ENCODE measurements at regions not wholly inside any gene's neighbourhood (a gene's known extent, or its start where the extent isn't known, plus 50 kb on each side); places are given as distances from the start of the nearest gene placed in this dataset.

GRCh38 chr4:18214411-18215055, 193.0 kb upstream of the LCORL start:
- no peak overlapping the region for H3K4me3 ChIP-seq (ENCODE audit: low read depth, low read length)

GRCh38 chr4:18213576-18214198, 192.1 kb upstream of the LCORL start:
- DNase-seq (ENCODE audit: low read depth) = no peak
- no peak overlapping the region for H3K4me3 ChIP-seq (ENCODE audit: low read depth, low read length)
- TF ChIP-seq, protein P1, sequence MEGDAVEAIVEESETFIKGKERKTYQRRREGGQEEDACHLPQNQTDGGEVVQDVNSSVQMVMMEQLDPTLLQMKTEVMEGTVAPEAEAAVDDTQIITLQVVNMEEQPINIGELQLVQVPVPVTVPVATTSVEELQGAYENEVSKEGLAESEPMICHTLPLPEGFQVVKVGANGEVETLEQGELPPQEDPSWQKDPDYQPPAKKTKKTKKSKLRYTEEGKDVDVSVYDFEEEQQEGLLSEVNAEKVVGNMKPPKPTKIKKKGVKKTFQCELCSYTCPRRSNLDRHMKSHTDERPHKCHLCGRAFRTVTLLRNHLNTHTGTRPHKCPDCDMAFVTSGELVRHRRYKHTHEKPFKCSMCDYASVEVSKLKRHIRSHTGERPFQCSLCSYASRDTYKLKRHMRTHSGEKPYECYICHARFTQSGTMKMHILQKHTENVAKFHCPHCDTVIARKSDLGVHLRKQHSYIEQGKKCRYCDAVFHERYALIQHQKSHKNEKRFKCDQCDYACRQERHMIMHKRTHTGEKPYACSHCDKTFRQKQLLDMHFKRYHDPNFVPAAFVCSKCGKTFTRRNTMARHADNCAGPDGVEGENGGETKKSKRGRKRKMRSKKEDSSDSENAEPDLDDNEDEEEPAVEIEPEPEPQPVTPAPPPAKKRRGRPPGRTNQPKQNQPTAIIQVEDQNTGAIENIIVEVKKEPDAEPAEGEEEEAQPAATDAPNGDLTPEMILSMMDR (conservative IDR thresholded peaks at IDR 0.05; ENCODE audit: low read depth, low read length) = no peak

More at GRCh38 chr4:18214411-18215055, 193.0 kb upstream of the LCORL start:
- TF ChIP-seq, protein P1 (conservative IDR thresholded peaks at IDR 0.05; ENCODE audit: low read depth, low read length) = no peak
- DNase-seq (ENCODE audit: low read depth) = no peak

DNA sequence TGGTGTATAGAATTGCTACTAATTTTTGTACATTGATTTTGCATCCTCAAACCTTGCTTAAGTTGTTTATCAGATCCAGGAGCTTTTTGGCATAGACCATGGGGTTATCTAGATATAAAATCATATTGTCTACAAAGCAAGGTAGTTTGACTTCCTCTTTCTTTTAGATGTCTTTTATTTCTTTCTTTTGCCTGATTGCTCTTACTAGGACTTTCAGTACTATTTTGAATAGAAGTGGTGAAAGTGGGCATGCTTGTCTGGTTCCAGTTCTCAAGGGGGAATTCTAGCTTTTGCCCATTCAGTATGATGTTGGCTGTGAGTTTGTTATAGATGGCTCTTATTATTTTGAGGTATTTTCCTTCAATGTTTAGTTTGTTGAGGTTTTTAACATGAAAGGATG, 187.9 kb upstream of the LCORL start:
- DNase-seq (ENCODE audit: low read depth) = no peak
- no peak overlapping the region for H3K4me3 ChIP-seq (ENCODE audit: low read depth, low read length)
- TF ChIP-seq, protein P1 (conservative IDR thresholded peaks at IDR 0.05; ENCODE audit: low read depth, low read length) = no peak

DNA sequence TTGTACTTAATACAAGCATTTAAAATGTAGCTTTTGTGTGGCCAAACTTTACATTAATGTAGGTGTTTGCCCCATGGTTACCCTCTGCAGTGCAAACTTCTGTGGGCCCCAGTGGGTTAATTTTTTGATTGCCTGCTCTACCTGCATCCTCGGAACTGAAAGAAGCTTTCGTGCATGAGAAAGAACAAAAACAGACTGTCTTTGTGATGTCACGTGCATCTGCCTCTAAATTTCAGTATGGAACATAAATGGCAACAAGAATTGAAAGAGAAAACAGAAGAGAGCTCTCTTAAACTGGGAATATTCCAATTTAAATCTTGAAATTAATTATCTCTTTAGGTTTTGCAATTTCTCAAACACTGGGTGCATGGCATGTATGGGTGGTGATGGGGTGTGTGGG, 182.4 kb upstream of the LCORL start:
- TF ChIP-seq, protein P1 (conservative IDR thresholded peaks at IDR 0.05; ENCODE audit: low read depth, low read length) = no peak
- no peak overlapping the region for H3K4me3 ChIP-seq (ENCODE audit: low read depth, low read length)
- DNase-seq (ENCODE audit: low read depth) = no peak

DNA sequence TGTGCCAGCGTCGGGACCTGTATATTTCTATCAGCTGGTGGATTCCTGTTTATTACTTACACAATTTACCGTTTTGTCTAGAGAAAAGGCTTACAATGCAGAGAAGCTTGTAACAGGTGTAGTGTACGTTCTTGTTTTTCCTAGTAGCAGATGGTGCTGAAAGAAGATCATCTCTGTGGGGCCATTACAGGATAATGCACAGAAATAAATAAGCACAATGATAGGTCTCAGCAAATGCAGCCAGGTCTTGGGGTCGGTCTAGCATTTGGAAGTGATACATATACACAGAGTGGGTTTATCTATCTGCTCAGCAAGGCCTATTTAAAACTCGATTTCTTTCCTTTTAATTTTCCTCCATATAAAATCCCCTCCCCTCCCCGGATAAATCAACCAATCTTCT, 180.9 kb upstream of the LCORL start:
- no peak overlapping the region for H3K4me3 ChIP-seq (ENCODE audit: low read depth, low read length)
- DNase-seq (ENCODE audit: low read depth) = no peak
- TF ChIP-seq, protein P1 (conservative IDR thresholded peaks at IDR 0.05; ENCODE audit: low read depth, low read length) = no peak

DNA sequence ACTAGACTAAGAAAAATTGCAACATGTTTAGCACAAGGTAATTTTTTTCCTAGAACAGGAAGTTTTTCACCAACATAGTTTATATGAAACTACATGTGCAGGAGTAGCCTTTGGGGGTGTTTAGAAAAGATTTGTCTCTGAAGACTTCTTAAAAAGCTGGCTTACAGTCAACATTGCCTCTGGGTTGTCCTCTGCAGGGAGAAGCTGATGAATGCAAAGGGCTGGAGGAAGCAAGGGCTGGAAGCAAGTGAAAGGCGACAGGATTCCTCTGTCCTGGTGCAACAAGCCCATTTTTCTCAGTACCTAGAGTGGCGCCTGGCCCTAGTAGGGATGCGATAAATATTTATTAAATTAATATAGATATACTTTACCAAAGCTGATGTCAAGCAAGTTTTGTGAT, 180.3 kb upstream of the LCORL start:
- no peak overlapping the region for H3K4me3 ChIP-seq (ENCODE audit: low read depth, low read length)
- TF ChIP-seq, protein P1 (conservative IDR thresholded peaks at IDR 0.05; ENCODE audit: low read depth, low read length) = no peak
- DNase-seq (ENCODE audit: low read depth) = no peak

GRCh38 chr4:18198653-18199052, 177.1 kb upstream of the LCORL start:
- no peak overlapping the region for H3K4me3 ChIP-seq (ENCODE audit: low read depth, low read length)
- DNase-seq (ENCODE audit: low read depth) = no peak
- TF ChIP-seq, protein P1 (conservative IDR thresholded peaks at IDR 0.05; ENCODE audit: low read depth, low read length) = no peak

Data from choroid plexus epithelial cell (primary cell).